NCI-H774 (cell line): ENCODE measurements at regions not wholly inside any gene's neighbourhood (a gene's known extent, or its start where the extent isn't known, plus 50 kb on each side); places are given as distances from the start of the nearest gene placed in this dataset.

Source experiments
- DNase-seq: peaks from one replicate; lab custom pipeline; 2025; lab: John Stamatoyannopoulos, UW

DNA sequence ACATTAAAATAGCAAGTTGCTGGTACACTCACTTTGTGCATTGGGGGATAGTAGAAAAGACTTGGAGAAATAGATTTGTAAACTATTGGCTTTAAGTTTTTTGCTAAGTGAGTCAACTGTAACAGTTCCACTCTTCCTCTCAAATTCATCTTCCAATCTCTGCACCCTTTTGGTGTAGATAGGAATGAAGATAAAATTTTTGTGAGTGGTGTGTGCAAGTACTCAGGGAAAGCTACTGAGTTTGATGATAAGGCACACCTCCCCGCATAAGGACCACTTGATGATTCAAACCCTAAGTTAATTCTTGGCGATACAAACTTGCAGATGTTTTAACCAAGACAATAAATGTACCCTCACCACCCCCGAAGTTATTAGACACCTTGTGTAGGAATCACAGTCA lies 168.3 kb upstream of the SLITRK1 start:
- DNase-seq: no peak

- DNase-seq: no peak
Observed at GRCh38 chr13:84049443-84050219, 167.4 kb upstream of the SLITRK1 start.

- DNase-seq: no peak
Observed at GRCh38 chr13:84044805-84045204, 162.5 kb upstream of the SLITRK1 start.

GRCh38 chr13:84038001-84038400 lies 155.7 kb upstream of the SLITRK1 start:
- no peak for DNase-seq

GRCh38 chr13:84032116-84032515 lies 149.8 kb upstream of the SLITRK1 start:
- DNase-seq: no peak

DNA sequence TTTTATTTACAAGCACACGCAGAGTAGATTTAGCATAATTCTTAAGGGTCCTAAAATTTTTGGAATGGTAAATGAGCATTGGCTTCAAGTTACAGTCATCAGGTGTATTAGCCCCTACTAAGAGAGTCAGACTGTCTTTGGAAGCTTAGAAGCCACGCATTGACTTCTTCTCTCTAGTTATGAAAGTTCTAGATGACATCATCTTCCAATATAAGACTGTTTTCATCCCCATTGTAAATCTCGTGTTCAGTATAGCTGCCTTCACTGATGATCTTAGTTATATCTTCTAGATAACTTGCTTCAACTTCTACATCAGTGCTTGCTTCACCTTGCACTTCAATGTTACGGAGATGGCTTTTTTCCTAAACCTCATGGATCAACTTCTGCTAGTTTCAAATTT lies 148.8 kb upstream of the SLITRK1 start:
- DNase-seq: no peak

GRCh38 chr13:84029396-84029795 lies 147.1 kb upstream of the SLITRK1 start:
- DNase-seq: no peak

DNA sequence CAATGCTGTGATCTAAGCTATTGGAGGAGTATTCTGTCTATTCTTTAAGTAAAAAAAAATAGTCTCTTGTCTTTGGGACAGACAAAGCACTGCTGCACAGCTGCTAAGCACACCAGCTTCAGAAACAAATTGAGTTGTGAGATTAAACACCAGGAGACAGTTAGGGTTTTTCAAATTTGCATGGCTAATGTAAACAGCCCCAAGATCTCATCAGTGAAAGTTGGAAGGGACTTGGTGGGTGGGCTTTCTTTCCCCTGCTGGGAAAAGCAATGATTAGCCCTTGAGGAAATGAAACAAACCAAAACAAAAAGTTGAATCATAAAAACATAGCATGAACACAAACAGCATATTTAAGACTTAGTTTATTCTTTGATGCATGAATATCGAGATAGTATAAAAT lies 143.6 kb upstream of the SLITRK1 start:
- DNase-seq: no peak

- DNase-seq: no peak
Observed at GRCh38 chr13:83996415-83996814, 114.1 kb upstream of the SLITRK1 start.

GRCh38 chr13:83995930-83996329 lies 113.7 kb upstream of the SLITRK1 start:
- no peak for DNase-seq

DNA sequence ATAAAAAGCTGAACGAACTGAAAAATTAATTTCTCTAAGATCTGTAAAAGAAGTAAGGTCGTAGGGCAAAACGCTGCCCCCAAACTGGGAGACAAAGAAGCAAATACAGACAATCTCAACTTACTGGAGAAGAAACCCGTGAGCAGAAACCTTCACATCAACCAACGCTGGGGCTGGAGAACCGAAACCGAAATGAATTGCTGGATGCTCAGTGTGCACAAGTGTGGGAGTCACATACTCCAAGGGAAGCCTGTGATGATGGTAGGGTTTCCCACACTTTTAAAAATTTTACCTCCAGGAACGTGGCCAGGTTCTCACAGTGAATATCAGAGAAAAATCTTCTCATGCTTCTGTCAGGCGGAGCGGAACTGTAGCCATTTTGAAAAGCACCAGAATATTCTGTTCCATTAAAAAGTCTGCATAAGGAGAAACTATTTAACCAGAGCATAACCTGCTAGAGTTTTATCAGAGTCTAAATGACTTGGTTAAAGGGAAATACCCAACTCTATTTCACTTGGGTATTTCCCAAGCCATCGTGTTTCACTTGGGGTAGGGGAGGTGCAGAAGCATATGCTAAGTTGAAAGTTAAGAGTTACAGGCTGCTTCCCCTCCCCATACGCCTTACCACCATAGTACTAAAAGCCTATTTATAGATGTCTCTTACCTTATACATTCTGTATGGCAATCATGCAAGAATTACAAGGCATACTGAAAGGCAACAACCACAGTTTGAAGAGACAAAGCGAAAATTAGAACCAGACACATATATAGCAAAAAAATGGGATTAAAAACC lies 110.5 kb upstream of the SLITRK1 start:
- DNase-seq: no peak

DNA sequence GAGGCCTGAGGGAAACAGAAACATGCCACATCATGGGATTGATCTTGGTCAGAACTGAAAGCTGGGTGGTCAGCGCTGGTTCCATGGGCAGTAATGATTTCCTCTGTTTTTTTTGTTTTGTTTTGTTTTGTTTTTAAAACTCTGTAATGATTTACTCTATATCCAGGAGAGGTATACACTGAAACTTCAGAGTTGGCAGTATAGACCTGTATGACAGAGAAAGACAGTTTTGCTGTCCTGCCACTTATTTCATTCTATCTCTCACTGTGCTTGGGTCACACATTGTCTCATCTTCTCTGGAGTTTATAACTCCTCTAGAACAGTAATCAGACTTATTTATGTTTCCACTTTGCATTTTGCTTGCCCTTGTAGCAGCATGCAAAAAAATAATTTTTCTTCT lies 105.1 kb upstream of the SLITRK1 start:
- DNase-seq: no peak

DNA sequence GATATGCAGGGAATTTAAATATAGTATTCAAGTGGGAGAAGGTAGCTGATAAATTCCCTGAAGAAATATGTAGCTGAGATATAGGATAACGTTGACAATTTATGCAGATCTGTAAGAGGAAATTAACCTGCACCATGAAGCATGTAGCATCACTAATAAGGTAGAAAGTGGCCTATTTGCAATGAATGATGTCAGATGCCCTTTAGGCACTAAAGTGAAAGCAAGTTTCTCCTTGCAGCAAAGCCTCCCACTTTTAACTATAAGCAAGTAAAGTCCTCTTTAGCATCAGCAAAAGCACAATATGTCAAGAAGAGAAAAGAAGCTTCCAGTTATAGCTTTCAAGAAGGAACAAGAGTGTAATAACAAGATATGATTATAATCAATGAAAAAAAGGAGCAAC lies 102.5 kb upstream of the SLITRK1 start:
- DNase-seq: no peak

DNA sequence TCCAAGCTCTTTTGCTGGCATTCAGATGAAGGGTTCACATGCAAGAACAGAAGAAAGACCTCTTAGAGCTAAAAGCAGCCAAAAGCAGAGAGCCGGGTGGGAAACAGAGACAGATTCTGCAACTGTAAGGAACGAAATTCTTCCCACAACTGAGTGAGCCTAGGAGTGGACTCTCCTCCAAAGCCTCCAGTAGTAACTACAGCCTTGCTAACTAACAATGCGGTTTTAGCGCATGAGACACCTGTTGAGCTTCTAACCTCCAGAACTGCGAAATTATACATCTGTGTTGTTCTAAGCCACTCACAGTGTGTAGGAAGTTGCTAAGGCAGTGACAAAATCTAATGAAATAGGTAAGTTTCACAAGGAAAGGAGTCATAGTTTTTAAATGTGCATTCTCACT lies 98.1 kb upstream of the SLITRK1 start:
- no peak for DNase-seq

- no peak for DNase-seq
Observed at GRCh38 chr13:83975655-83976165, 93.4 kb upstream of the SLITRK1 start.

GRCh38 chr13:83958531-83958930 lies 76.3 kb upstream of the SLITRK1 start:
- no peak for DNase-seq

DNA sequence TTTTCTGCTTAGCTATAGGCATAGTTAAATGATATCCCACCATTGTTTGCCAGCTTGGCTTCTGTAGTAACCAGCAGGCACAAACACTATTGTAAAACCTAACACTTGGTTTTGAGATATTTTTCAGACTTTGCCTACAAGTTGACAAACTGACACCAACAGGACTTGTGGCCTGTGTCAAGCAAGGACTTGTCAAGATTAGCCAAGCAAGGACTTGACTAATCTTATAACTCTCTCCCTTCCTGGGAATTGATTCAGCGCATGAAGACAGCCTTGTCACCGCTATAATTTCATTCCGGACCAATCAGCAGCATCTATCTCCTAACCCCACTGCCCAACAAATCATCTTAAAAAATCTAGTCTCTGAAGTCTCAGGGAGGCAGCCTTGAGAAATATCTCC lies 72.7 kb upstream of the SLITRK1 start:
- DNase-seq: no peak

- no peak for DNase-seq
Observed at GRCh38 chr13:83953916-83954315, 71.6 kb upstream of the SLITRK1 start.

DNA sequence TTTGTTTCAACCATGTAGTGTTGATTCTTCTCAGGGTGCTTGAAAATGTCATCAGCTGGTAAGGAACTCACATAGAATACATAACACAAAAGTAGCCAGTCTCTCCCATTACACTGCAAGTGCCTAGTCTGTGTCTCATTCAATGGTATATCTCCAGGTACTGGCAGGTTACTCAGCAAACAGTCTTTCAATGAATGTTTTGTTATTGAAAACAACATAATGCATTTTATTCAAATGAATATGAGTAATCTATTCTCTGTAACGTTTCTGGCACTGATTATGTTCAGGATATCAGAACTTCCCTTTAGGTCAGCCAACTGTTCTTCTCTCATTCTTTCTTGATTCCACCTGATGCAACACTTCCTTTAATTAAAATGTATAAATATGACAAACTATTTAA lies 68.0 kb upstream of the SLITRK1 start:
- DNase-seq: no peak

DNA sequence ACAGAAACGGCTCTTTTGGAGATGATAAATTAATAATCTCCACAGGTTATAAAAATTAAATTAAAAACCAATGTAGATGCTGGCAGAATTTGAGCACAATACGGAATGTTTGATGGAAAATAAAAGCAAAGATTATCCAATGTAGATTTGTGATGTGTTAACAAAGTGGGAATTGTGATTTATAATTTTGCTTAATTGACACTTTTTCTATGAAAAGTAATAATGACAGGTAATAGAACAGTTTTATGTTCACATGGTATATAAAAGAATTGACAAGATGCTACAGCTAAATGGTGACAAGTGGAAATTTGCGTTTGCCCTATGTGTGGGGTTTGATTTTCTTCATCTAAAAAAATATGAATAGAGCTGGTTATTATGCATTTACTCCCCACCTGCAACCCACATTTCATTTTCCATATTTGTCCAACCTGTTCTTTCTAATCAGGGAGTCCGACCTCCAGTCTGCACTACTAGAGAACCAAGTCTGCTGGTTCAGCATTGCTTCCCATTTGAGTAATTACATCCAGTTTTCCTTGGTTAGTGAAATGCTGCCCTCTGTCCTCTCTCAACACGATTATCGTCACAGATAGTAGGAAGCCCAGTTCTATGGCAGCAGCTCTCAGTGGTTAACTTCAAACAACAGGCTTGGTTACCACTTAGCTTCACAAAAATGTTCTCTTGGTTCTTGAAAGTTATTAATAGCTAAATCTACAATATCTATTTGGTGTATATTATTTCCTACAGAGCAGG lies 61.4 kb upstream of the SLITRK1 start:
- DNase-seq: no peak

- DNase-seq: no peak
Observed at GRCh38 chr13:83941701-83942335, 59.5 kb upstream of the SLITRK1 start.

DNA sequence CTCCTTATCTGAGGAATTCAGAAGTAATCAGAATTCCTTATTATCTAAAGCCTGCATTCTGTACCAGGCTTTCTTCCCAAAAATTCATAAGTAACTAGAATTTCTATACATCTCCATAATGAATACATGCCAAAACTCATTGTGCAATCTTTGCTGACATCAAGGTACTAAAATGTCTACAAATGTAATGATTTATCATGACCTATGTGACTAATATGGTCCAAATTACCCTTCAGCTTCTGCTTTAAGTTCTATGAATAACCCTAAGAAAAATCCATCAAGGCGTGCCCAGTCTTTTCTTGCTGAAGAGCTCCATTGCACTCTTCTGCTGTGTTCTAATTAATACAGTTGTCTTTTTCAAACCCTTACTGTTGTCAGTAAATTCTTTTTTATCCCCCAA lies 58.5 kb upstream of the SLITRK1 start:
- DNase-seq: no peak
